ENCODE measurements at regions not wholly inside any gene's neighbourhood (a gene's known extent, or its start where the extent isn't known, plus 50 kb on each side); places are given as distances from the start of the nearest gene placed in this dataset.

GRCh38 chr2:88857951-88858411 is 166.5 kb downstream of the RPIA start:
- Histone ChIP-seq H3K79me2 (replicated peaks; ENCODE audit: insufficient read depth, low read length) (no peaks in the 10 kb centered on the region), H3K9me3 (ENCODE audit: low read length) (no peaks in the 10 kb centered on the region), H3K9ac (ENCODE audit: low read length) (no peak overlapping the region), H3K36me3 (ENCODE audit: insufficient read depth, low read length) (no peaks in the 10 kb centered on the region), H3K27ac (ENCODE audit: low read length) (no peak overlapping the region), H3K4me3 (ENCODE audit: low read length) (no peak overlapping the region), H3F3A (ENCODE audit: insufficient read depth, low read length, poor library complexity, severe bottlenecking) (no peaks in the 10 kb centered on the region), H3K4me2 (ENCODE audit: low read length) (no peak overlapping the region), H4K20me1 (ENCODE audit: insufficient read depth) (no peaks in the 10 kb centered on the region), H2AFZ (ENCODE audit: low read depth, low read length) (no peak overlapping the region), H3K9me2 (ENCODE audit: insufficient read depth, low read length) (no peaks in the 10 kb centered on the region), H3K27me3 (ENCODE audit: insufficient read depth, low read depth, low read length) (no peaks in the 10 kb centered on the region)
- no peak for TF ChIP-seq MXI1 (conservative IDR thresholded peaks at IDR 0.05; ENCODE audit: poor library complexity, severe bottlenecking)
- TF ChIP-seq EZH2 (IDR thresholded peaks at IDR 0.05; ENCODE audit: borderline replicate concordance, insufficient read depth, low read length, poor library complexity, severe bottlenecking), result no peak
- TF ChIP-seq REST (IDR thresholded peaks at IDR 0.05; ENCODE audit: borderline replicate concordance), result no peak
- no peak for TF ChIP-seq CTCF (IDR thresholded peaks at IDR 0.05; ENCODE audit: poor library complexity, severe bottlenecking)
- TF ChIP-seq TAF1 (IDR thresholded peaks at IDR 0.05; ENCODE audit: low read depth), result no peak
- TF ChIP-seq RAD21 (conservative IDR thresholded peaks at IDR 0.05), result no peak
- TF ChIP-seq SMC3 (conservative IDR thresholded peaks at IDR 0.05; ENCODE audit: poor library complexity), result no peak
- no peak for TF ChIP-seq POLR2AphosphoS5 (IDR thresholded peaks at IDR 0.05)
- TF ChIP-seq EP300 (conservative IDR thresholded peaks at IDR 0.05; ENCODE audit: poor library complexity, severe bottlenecking), result no peak

- H3K36me3 ChIP-seq (ENCODE audit: insufficient read depth, low read length), result no peaks in the 10 kb centered on the region
- no peaks in the 10 kb centered on the region for H3K9me2 ChIP-seq (ENCODE audit: insufficient read depth, low read length)
- H2AFZ ChIP-seq (ENCODE audit: low read depth, low read length), result no peak overlapping the region
- no peak overlapping the region for H3K9ac ChIP-seq (ENCODE audit: low read length)
- no peaks in the 10 kb centered on the region for H4K20me1 ChIP-seq (ENCODE audit: insufficient read depth)
- H3K27me3 ChIP-seq (ENCODE audit: insufficient read depth, low read depth, low read length), result no peaks in the 10 kb centered on the region
- no peaks in the 10 kb centered on the region for H3K9me3 ChIP-seq (ENCODE audit: low read length)
- H3K4me3 ChIP-seq (ENCODE audit: low read length), result no peak overlapping the region
- H3K27ac ChIP-seq (ENCODE audit: low read length), result no peak overlapping the region
- no peaks in the 10 kb centered on the region for H3F3A ChIP-seq (ENCODE audit: insufficient read depth, low read length, poor library complexity, severe bottlenecking)
- H3K79me2 ChIP-seq (replicated peaks; ENCODE audit: insufficient read depth, low read length), result no peaks in the 10 kb centered on the region
- no peak for TF ChIP-seq RAD21 (conservative IDR thresholded peaks at IDR 0.05)
- no peak for TF ChIP-seq SMC3 (conservative IDR thresholded peaks at IDR 0.05; ENCODE audit: poor library complexity)
- no peak for TF ChIP-seq CTCF (IDR thresholded peaks at IDR 0.05; ENCODE audit: poor library complexity, severe bottlenecking)
- no peak for TF ChIP-seq REST (IDR thresholded peaks at IDR 0.05; ENCODE audit: borderline replicate concordance)
- TF ChIP-seq TAF1 (IDR thresholded peaks at IDR 0.05; ENCODE audit: low read depth), result no peak
- TF ChIP-seq POLR2AphosphoS5 (IDR thresholded peaks at IDR 0.05), result no peak
- TF ChIP-seq EP300 (conservative IDR thresholded peaks at IDR 0.05; ENCODE audit: poor library complexity, severe bottlenecking), result no peak
- TF ChIP-seq MXI1 (conservative IDR thresholded peaks at IDR 0.05; ENCODE audit: poor library complexity, severe bottlenecking), result no peak
- no peak for TF ChIP-seq EZH2 (IDR thresholded peaks at IDR 0.05; ENCODE audit: borderline replicate concordance, insufficient read depth, low read length, poor library complexity, severe bottlenecking)
- no peak overlapping the region for H3K4me2 ChIP-seq (ENCODE audit: low read length)
Observed at GRCh38 chr2:88859461-88859860, 168.0 kb downstream of the RPIA start.
